GM12875 (cell line): ENCODE measurements at regions not wholly inside any gene's neighbourhood (a gene's known extent, or its start where the extent isn't known, plus 50 kb on each side); places are given as distances from the start of the nearest gene placed in this dataset.

Source experiments
- H3K4me3 ChIP-seq: one replicate; pipeline ENCODE4 v1.5.1; 2011; ENCODE audit warnings: low read depth, low read length, control low read depth
- TF ChIP-seq, protein P1 (sequence below): IDR thresholded peaks from 2 replicates; pipeline ENCODE4 v1.5.1; 2011; ENCODE audit warnings: low read depth, mild to moderate bottlenecking, control low read depth, inconsistent platforms, low read length, moderate library complexity, borderline replicate concordance; ENCODE audit not compliant: insufficient read depth

DNA sequence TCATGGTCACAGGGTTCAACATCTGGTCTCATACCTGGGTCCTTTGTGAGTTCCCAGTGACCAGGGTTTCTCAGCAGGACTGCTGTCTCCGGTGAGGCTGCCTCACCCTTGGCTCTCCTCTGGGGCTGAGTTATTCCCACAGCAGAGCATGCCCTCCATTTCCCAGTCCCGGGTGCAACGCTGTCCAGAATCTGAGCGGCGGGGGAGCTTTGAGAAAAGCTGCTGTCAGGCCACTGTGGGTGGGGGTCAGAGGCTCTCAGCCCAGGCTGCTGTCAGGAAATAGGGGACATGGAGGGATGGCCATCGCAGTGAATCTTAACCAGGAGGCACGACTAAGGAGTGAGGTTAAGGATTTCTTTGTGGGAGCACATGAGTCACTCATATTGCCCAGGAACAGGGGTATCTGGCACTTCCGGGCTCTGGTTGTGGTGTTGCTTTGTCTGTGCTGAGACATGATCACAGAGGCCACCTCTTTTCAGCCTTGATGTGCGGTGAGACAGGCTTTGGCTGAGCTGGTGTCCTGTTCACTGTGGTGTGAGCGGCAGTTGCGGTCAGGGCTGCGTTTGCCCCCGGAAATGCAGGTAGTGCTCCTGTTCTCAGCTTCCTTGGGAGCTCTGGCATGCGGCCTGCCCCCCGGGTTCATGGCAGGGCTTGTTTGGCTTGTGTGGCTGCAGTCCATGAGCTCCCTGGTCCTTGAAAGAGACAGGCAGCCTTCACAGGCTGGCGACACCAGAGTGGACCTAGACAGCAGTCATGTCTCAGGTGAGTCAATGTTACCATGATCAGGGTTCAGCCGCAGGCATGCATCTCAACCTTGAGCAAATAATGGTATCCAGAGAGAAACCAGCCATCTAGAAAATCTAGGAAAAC is 310.7 kb upstream of the MYT1L start:
- TF ChIP-seq, protein P1, sequence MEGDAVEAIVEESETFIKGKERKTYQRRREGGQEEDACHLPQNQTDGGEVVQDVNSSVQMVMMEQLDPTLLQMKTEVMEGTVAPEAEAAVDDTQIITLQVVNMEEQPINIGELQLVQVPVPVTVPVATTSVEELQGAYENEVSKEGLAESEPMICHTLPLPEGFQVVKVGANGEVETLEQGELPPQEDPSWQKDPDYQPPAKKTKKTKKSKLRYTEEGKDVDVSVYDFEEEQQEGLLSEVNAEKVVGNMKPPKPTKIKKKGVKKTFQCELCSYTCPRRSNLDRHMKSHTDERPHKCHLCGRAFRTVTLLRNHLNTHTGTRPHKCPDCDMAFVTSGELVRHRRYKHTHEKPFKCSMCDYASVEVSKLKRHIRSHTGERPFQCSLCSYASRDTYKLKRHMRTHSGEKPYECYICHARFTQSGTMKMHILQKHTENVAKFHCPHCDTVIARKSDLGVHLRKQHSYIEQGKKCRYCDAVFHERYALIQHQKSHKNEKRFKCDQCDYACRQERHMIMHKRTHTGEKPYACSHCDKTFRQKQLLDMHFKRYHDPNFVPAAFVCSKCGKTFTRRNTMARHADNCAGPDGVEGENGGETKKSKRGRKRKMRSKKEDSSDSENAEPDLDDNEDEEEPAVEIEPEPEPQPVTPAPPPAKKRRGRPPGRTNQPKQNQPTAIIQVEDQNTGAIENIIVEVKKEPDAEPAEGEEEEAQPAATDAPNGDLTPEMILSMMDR: no peak
- no peak overlapping the region for H3K4me3 ChIP-seq

DNA sequence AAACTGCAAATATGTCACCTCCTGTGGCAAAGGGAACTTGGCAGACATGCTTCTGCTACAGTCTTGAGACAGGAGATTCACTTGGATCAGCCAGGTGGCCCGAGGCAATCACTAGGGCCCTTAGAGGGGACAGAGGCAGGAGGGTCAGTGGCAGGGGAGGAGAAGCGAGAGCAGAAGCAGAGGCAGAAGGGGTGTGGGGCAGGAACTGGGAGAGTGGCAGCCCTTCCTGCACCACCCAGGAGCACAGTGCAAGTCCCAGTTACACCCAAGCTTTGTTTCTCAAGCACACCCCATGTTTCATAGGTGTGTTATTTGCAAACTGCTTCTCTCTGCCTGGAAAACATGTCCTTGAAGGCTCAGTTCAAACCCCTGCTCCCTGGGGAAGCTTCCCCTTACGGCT is 309.7 kb upstream of the MYT1L start:
- H3K4me3 ChIP-seq: no peak overlapping the region
- TF ChIP-seq, protein P1: no peak

DNA sequence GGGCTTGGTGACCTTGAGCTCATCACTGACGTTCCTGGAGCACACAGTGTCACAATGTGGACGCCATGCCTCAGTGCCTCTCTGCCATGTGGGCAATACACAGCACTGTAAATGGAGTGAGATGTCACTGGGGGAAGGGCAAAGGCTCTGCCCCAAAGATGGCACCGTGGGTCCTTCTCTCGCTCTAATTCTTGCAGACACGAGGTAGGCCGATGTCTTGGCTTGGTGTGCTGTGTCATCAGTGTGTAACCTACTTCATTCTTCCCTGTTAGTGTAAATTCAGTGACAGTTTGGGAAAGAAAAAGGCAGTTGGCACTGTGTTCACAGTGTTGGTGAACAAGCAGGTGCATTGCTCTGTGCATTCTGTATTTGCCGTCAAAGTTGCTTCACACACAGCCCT is 309.3 kb upstream of the MYT1L start:
- TF ChIP-seq, protein P1: no peak
- H3K4me3 ChIP-seq: no peak overlapping the region

DNA sequence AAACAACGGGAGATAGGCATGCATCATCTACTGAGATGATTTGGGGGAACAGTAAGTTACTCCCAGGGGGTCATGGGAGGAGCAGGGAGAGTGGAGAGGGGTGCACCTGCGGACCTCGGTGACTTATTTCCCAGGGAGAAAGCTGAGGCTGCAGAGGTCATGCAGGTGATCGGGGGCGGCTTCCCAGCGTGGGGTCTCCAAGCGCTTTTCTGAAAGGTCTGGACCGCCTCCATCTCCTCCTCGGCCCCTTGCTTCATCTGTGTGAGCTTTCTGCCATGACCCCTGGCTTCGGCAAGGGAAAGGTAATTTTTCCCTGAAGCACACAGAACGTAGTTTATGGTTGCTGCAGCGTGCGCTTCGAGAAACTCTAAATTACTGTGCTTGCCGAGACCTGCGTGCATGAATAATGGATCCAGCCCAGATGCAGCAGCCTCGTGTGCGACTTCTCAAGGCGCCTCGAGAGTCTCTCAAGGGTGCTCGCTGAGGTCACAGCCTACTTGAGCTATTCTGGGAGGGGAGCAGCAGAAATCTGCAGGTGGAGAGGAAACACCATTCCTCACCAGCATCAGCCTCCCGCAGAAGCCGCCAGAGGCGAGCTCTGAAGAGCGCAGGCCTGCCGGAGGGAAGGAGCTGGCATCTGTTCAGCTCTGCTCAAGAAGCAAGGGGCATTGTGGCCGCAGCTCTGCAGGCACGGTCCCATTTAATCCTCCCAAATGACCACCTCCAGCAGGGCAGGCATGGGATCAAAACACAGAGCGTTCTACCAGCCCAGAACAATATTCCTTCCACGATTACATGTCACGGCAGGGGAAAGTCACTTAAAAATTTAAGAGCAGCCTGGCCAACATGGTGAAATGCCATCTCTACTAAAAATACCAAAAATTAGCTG is 308.4 kb upstream of the MYT1L start:
- TF ChIP-seq, protein P1: no peak
- no peak overlapping the region for H3K4me3 ChIP-seq

DNA sequence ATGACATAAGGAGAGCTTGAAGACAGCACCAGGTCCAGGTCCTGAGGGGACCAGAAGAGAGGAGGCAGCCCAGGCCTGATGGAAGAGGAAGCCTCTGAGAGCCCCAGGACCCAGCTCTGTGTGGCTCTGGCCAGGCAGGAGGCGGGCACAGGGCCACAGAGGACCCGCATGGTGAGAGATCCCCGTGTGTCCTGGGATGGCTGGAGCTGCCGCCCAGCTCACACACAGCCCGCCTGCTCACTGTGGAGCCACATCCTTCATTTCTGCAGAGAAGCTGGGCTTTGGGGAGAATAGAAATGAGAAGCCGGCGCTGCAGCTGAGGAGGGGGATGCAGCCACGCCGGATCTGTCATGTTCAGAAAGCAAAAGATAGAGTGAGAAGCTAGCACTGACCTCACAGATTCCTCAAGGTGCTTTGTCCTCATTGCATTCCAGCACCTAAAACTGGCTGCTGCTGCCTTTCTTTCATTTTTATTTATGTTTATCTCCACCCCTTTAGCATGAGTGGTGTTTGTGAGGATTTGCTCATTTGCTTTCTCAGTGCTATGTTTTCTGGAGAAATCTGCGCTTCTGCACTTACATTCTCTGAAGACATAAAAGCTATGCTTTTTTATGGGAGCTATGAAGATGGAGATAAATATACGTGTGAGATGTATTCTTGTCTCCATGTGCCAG is 307.6 kb upstream of the MYT1L start:
- TF ChIP-seq, protein P1: no peak
- H3K4me3 ChIP-seq: no peak overlapping the region

DNA sequence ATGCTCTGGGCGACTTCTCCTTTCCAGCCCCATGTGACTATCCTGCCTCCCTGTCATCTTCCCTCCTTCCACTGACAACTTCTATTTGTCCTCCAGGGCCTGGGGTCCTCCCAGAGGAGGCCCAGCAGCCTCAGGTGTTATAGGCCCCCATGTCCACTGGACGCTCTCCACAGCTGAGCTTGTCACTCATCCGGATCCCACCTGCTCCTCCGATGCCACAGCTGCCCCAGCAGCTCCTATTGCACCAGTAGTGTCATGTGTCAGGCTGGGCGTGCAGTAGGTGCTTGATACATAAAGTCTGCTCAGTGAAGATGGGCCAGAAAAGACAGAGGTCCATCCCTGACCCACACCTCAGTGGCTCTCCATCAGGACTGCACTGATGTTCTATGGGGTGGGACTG is 305.7 kb upstream of the MYT1L start:
- H3K4me3 ChIP-seq: no peak overlapping the region
- TF ChIP-seq, protein P1: no peak
